Epidermal melanocyte (primary cell): ENCODE measurements at regions not wholly inside any gene's neighbourhood (a gene's known extent, or its start where the extent isn't known, plus 50 kb on each side); places are given as distances from the start of the nearest gene placed in this dataset.

Experiments
- DNase-seq: peaks from one replicate; pipeline ENCODE4 v3.0.0; 2011; ENCODE audit warnings: low spot score; ENCODE audit not compliant: insufficient read length

- no peak for DNase-seq
Observed at GRCh38 chr2:146917431-146918042, 927.3 kb upstream of the ACVR2A start.

GRCh38 chr2:146916914-146917313 lies 927.9 kb upstream of the ACVR2A start:
- DNase-seq = no peak

- no peak for DNase-seq
Observed at GRCh38 chr2:146913476-146913875, 931.4 kb upstream of the ACVR2A start.

- DNase-seq = no peak
Observed at GRCh38 chr2:146912536-146912935, 932.3 kb upstream of the ACVR2A start.

- DNase-seq = no peak
Observed at GRCh38 chr2:146908776-146909175, 936.1 kb upstream of the ACVR2A start.

GRCh38 chr2:146898083-146898482 lies 946.7 kb upstream of the ACVR2A start:
- no peak for DNase-seq

GRCh38 chr2:146894514-146894913 lies 950.3 kb upstream of the ACVR2A start:
- DNase-seq = no peak

- DNase-seq = no peak
Observed at GRCh38 chr2:146893500-146894041, 951.3 kb upstream of the ACVR2A start.

- DNase-seq = no peak
Observed at GRCh38 chr2:146890491-146890890, 954.3 kb upstream of the ACVR2A start.

GRCh38 chr2:146879882-146880281 lies 964.9 kb upstream of the ACVR2A start:
- DNase-seq = no peak

GRCh38 chr2:146874260-146874658 lies 970.6 kb upstream of the ACVR2A start:
- DNase-seq = no peak

GRCh38 chr2:146873646-146874259 lies 971.1 kb upstream of the ACVR2A start:
- no peak for DNase-seq

GRCh38 chr2:146873056-146873455 lies 971.8 kb upstream of the ACVR2A start:
- DNase-seq = no peak

GRCh38 chr2:146870691-146871090 lies 974.1 kb upstream of the ACVR2A start:
- no peak for DNase-seq

GRCh38 chr2:146869328-146869727 lies 975.5 kb upstream of the ACVR2A start:
- no peak for DNase-seq

- no peak for DNase-seq
Observed at GRCh38 chr2:146868051-146868450, 976.8 kb upstream of the ACVR2A start.

- no peak for DNase-seq
Observed at GRCh38 chr2:146867477-146867986, 977.3 kb upstream of the ACVR2A start.

- DNase-seq = no peak
Observed at GRCh38 chr2:146853741-146854444, 990.9 kb upstream of the ACVR2A start.

GRCh38 chr2:146852661-146853060 lies 992.2 kb upstream of the ACVR2A start:
- no peak for DNase-seq

GRCh38 chr2:146850746-146851145 lies 994.1 kb upstream of the ACVR2A start:
- DNase-seq = no peak

- DNase-seq = no peak
Observed at GRCh38 chr2:146847846-146848245, 997.0 kb upstream of the ACVR2A start.
